GM18502 (cell line): ENCODE measurements at regions not wholly inside any gene's neighbourhood (a gene's known extent, or its start where the extent isn't known, plus 50 kb on each side); places are given as distances from the start of the nearest gene placed in this dataset.

Experiments
- ATAC-seq: cut with Tn5 transposase; IDR thresholded peaks from one replicate; pipeline ENCODE4 v1.9.1; 2021; ENCODE audit warnings: mild to moderate bottlenecking; ENCODE audit not compliant: unreplicated experiment, poor library complexity

DNA sequence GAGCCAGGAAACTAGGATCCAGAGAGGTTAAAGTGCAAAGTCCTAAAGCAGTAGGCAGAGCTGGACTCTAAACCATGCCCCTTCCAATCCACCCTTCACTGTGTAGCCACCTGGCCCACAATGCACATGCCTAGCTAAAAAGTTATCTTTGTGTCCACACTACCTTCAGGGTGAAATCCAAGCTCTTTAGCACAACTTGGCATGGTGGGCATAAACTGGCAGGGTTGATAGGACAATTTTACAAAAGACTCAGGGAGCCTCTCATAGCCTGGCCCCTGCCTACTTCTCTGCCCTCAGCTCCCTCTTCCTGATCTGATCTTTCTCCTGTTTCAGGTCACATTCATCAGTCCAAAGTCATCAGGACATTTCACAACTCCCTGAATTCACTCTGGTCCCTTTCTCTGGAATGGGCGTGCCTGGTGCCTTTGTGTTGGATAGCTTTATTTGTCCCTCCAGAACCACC is 513.9 kb downstream of the OMA1 start:
- no peak for ATAC-seq

- ATAC-seq: no peak
Observed at GRCh38 chr1:58031416-58031815, 515.1 kb downstream of the OMA1 start.

DNA sequence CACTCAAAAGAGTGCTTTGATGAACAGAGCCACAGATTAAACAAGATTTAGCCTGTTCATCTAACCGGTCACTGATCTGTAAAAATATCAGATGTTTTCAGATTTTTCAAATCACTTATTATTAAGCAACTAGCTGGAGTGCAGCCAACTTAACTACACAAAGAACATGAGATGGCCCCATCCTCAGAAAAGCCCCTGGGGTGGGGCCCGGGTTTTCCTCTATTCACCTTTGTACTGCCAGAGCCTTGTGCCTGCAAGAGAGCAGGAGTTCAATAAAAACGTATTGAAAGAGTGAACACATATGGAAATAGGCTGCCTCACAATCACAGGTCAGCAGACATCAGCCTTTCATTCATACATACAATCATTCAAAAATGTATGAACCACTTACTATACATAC is 516.1 kb downstream of the OMA1 start:
- ATAC-seq: no peak

GRCh38 chr1:58017641-58018040 is 528.9 kb downstream of the OMA1 start:
- no peak for ATAC-seq

DNA sequence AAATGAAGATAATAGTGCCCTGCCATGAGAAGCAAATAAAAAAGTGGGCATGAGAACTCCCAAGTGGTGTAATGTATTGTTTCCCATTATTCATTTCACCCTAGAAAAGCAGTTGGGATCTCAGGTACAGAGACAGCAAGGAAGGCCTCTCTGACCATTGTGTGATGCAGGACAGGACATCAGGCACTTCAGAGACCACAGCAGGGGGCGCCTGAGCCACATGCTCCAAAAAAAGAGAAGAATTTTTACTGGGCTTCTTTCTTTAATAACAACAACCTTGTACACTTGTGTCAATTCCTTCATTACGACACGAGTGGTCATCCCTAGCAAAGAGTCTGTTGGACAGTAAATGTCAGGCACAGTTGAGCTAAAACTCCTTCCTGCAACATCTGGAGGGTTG is 533.3 kb downstream of the OMA1 start:
- ATAC-seq: no peak

DNA sequence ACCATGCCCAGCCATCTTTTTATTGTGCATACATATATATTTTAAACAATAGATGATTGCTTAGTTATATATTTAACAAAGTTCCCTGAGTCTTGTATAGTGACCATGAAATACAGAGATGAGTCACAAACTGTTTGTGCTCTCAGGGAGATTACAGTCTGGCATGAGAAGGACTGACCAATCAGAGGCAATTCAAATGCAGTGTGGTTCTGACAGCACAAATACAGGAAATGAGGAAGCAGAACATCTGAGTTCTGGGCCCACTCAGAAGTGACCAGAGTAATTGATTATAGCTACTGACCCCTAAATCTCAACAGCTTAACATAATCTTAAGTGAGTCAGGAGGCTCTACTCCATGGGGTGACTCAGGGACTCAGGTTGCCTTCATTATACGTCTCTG is 534.5 kb downstream of the OMA1 start:
- ATAC-seq: no peak

- ATAC-seq: no peak
Observed at GRCh38 chr1:58006421-58007046, 540.0 kb downstream of the OMA1 start.

- no peak for ATAC-seq
Observed at GRCh38 chr1:58005212-58005611, 541.3 kb downstream of the OMA1 start.

GRCh38 chr1:58003988-58004387 is 542.5 kb downstream of the OMA1 start:
- no peak for ATAC-seq

- no peak for ATAC-seq
Observed at GRCh38 chr1:58003059-58003458, 543.5 kb downstream of the OMA1 start.

- no peak for ATAC-seq
Observed at GRCh38 chr1:58000821-58001220, 545.7 kb downstream of the OMA1 start.

- ATAC-seq: no peak
Observed at GRCh38 chr1:58000116-58000515, 546.4 kb downstream of the OMA1 start.

DNA sequence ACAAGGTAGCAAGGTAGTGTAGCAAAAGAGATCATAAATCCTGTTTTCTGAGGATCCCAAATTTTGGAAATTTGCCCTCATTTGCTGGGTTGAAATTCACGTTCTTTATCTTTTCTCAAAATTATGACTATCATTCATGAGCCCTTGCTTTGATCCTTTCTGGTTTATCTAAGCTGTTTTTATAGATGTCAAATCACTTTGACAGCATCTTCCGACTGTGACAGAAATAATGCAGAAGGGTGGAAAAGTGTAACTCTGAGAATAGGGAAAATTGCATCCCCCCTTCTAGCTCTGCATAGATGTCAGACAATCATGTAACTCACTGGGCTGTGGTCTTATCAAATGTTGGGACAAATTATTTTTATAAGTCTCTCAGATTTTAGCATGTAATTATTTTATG is 550.1 kb downstream of the OMA1 start:
- no peak for ATAC-seq

DNA sequence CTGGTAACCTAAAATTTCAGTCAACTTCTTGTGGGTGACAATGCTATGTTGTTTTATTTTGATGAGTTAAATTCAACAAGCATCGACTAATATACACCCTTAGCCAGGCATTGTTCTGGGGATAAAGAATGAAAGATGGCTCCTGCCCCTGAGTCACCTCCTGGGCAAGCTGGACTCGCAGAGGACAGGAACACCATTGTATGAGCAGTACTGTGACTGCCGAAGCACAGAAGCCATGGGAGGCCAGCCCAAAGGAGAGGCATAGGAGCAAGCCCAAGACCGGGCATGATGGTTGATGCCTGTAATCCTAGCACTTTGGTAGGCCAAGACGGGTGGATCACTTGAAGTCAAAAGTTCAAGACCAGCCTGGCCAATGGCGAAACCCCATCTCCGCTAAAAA is 555.2 kb downstream of the OMA1 start:
- ATAC-seq: no peak

DNA sequence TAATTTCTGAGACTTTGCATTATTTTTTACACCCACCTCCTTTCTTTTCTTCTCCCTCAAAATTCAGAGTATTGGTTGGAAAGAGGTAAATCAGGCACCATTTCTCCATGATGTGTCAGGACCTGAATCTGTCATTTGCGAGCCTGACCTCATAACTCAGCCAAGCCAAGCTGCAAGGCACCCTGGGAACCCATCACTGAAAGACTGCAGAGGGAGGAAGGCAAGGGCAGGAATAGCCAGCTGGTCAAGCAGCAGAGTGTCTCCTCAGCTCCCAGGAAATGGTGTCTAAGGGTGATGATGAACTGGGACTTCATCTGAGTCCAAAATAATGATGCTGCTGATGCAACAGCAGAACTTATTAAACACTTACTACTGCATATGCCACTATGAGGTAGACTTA is 556.6 kb downstream of the OMA1 start:
- ATAC-seq: no peak

DNA sequence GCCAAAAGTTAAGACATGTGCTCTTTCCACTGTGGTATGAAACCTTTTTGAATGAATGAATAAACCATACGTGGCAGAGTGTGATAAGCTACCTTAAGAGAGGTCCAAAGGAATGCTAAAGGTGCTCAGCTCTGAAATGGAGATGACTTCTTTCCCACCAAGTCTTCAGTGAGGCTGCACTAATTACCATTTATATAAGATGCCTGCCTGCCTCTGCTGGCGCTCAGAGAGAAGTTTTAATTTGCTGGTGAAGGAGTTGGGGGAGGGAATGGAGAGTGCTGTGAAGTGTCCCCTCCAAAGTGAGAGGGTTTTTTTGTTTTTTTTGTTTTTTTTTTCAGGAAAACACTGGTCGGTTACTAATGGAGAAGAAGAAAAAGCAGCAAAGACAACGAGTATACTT is 559.0 kb downstream of the OMA1 start:
- ATAC-seq: no peak

- ATAC-seq: peak; percentile 94
Observed at GRCh38 chr1:57986432-57986831, 560.1 kb downstream of the OMA1 start.

GRCh38 chr1:57984277-57984676 is 560.4 kb upstream of the DAB1 start:
- ATAC-seq: no peak

GRCh38 chr1:57983441-57983840 is 559.6 kb upstream of the DAB1 start:
- no peak for ATAC-seq

DNA sequence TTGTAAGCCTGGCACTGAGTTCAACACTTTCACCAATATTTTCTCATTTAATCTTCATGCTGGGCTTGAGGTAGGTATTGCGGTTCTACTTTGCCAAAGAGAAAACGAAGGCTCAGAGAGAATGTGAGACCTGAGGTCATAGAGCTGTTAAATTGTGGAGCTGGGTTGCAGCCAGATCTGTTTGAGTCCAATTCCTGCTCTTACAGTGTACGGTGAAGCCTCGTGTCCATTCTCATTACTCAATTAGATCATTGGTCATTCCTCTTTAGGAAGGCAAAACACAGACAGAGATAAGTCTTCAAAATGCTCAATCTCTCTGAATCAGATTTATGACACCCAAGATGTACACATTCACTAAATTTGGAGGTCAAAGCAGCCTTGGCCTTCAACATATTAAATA is 559.0 kb upstream of the DAB1 start:
- ATAC-seq: no peak

DNA sequence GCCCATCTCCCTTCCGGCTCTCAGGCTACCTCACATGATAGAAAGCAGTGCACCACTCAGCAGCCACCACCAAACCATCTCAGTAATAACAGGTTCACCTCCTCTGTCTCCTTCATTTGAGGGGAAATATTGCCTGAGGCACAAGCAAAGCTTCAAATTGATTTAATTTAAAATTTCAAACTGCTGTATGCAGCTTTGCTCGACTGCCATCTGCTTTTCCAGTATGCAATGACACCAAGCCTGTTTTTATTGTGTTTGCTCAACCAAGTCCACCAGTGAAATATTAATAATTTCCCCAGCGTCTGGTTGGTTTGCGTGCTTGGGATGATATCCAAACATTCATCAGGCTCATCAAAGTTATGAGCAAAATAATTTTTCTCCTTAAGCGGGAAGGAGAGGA is 552.4 kb upstream of the DAB1 start:
- no peak for ATAC-seq

DNA sequence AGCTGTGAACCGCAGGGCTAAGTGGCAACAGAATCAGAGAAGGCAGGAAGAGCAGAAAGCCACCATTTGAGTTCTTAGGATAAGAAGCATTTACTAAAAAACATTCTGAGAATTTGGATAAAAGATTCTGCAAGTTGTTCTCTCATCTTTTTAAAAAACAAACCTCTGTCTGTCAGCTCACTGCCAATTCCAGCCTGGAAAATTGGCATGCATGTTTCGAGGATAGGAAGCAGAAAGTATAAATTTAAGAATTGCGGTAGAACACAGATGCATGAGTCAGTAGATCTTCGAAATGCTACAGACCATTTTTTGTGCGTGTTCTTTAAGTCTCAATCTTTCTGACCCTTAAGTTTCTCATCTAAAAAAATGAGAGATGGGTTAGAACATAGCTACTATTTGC is 544.5 kb upstream of the DAB1 start:
- no peak for ATAC-seq
